Pancreas (tissue), 10 donors: ENCODE measurements at regions not wholly inside any gene's neighbourhood (a gene's known extent, or its start where the extent isn't known, plus 50 kb on each side); places are given as distances from the start of the nearest gene placed in this dataset.

ENCODE experiments used
- ATAC-seq, 4 donors: fragments of 200-7000 bp; cut with Tn5 transposase; one replicate each; pipeline versions ENCODE4 v1.8.0 to v1.9.1; 2020; ENCODE audit warnings: mild to moderate bottlenecking in 4 of 4, moderate library complexity in 4 of 4
- DNase-seq, 6 donors: peaks; one replicate each; pipeline ENCODE4 v3.0.0-alpha.2; 2020
- FAIRE-seq: peaks from 2 replicates; lab custom pipeline; 2012; peaks lifted over from hg19 to GRCh38; lab: Jason Lieb, UNC
- H3K27ac ChIP-seq, 4 donors: fragments of 200-600 bp; sonication (generic); 1 replicate in 3 of 4; 2 replicates in 1 of 4; pipeline versions ENCODE4 v1.5.0 to v1.8.0; 2020
- H3K27me3 ChIP-seq, 4 donors: fragments of 200-600 bp; one replicate each; pipeline ENCODE4 v1.8.0; 2021
- H3K36me3 ChIP-seq, 3 donors: fragments of 200-600 bp; sonication (generic) in 1 of 3; one replicate each; pipeline versions ENCODE4 v1.5.0 to v1.8.0; 2020 to 2021
- H3K4me1 ChIP-seq, 3 donors: fragments of 200-600 bp; one replicate each; pipeline ENCODE4 v1.8.0; 2021
- H3K4me3 ChIP-seq, 4 donors: fragments of 200-600 bp; sonication (generic) in 2 of 4; one replicate each; pipeline versions ENCODE4 v1.5.0 to v1.8.0; 2020 to 2021
- H3K9me3 ChIP-seq, 4 donors: fragments of 200-600 bp; one replicate each; pipeline ENCODE4 v1.8.0; 2021
- WGBS, 2 donors: extraction: QIAGEN DNeasy Blood & Tissue Kit; methylation state at CpG; one replicate each; pipeline ENCODE4 v1.1.7; 2013; 5-methylcytosine and 5-hydroxymethylcytosine counted together
- intact Hi-C, 3 donors: fragments of 100-400 bp; cut with DNase I; formaldehyde crosslinking; loops; one replicate each; pipeline versions ENCODE4 v1.11.1 to v1.14.2; 2022
- TF ChIP-seq, protein P1 (sequence below), 4 donors: fragments of 200-600 bp; sonication (generic) in 3 of 4; IDR thresholded peaks; one replicate each; pipeline versions ENCODE4 v1.5.0 to v1.8.0; 2021; ENCODE audit warnings: antibody characterized with exemption in 4 of 4
- donor health status: healthy with polysubstance abuse.
- donor health status: DM: no; HTN: no; CAD: no; lungs with moderate emphysema.
- donor health status: DM: no; HTN: no; CAD: no.
- donor health status: control.
- donor health status: control.
- donor health status: Bipolar disorder and iron deficiency.
- donor health status: DM: yes; HTN: yes; CAD: no.
- donor health status: DM: no; HTN: no; CAD: no.
- donor health status: DM: no; HTN: no; CAD: no.
- donor health status: DM: yes; HTN: yes; CAD: no.

DNA sequence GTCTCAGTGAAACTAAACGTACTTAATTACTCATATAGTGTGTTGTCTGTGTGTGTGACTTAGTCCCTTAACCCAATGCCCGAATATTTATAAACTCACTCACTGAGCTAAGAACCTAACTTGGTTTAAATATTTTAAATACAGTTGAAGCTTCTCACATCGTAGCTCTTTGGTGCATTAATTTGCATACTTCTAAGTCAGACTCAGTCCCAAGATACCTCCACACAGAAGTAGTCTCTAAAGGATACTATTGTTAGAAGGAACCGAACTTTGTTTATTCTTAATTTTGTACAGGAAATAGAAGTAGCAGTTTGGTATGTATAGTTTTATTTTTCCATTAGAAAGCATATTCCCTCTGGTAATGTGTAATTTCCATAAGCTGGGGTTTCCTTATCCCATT, 54.0 kb upstream of the NKAP start:
- TF ChIP-seq, protein P1, sequence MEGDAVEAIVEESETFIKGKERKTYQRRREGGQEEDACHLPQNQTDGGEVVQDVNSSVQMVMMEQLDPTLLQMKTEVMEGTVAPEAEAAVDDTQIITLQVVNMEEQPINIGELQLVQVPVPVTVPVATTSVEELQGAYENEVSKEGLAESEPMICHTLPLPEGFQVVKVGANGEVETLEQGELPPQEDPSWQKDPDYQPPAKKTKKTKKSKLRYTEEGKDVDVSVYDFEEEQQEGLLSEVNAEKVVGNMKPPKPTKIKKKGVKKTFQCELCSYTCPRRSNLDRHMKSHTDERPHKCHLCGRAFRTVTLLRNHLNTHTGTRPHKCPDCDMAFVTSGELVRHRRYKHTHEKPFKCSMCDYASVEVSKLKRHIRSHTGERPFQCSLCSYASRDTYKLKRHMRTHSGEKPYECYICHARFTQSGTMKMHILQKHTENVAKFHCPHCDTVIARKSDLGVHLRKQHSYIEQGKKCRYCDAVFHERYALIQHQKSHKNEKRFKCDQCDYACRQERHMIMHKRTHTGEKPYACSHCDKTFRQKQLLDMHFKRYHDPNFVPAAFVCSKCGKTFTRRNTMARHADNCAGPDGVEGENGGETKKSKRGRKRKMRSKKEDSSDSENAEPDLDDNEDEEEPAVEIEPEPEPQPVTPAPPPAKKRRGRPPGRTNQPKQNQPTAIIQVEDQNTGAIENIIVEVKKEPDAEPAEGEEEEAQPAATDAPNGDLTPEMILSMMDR (IDR thresholded peaks at IDR 0.05): no peak
- Histone ChIP-seq H3K9me3 (no peaks in the 10 kb centered on the region), H3K27me3 (peaks cover 0 to 39% (median 4%) of the 10 kb centered on the region in 4 donors), H3K4me3 (no peak overlapping the region), H3K36me3 (no peaks in the 10 kb centered on the region), H3K4me1 (no peaks in the 10 kb centered on the region), H3K27ac (no peak overlapping the region)
- FAIRE-seq: no peak
- no peak for DNase-seq
- ATAC-seq: no peak
- intact Hi-C loops: no loop called here
- WGBS, 2 donors: 37 to 47% methylated on average over 4 of the region's 4 CpGs

DNA sequence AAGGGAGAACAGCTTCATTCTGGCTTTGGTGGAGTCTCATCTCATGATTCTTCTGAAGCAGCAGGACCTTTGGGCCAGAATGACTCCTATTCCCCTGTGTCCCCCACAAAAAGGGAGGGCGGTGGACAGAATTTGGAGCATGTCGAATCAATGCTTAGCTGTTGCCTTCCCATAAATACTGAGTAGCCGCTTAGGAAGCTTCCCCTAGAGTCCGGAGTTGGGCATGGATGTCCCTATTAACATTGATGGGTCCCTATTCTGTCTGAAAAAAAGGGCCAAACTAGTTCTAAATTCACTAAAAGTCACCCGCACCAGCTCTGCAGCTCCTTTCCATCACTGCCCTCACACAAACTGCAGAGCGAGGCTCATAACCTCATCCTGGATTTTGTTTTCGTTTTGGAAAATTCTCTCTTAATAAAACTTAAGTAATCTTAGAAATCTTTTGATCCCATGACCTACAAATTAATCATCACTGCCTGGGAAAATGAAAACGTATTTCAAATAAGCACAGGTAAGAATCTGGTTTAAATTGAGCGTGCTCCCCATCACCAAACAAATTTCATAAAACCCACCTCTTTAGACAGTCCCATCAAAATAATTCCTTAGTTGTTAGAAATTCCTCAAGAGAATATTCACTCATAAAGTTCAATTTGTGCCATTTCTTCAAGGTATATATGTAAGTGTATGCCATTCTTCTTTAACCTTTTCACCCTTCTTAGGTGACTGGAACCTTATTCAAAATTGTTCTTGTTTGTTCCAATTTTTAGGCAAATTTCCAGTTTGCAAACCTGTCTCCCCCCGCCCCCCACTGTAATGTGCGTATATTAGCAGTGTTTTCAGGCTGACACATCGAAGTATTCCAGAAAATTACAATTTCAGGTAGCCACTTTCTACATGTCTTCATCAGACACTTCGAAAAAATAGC, 53.3 kb upstream of the NKAP start:
- no peak for FAIRE-seq
- Histone ChIP-seq H3K4me1 (no peaks in the 10 kb centered on the region), H3K4me3 (no peak overlapping the region), H3K36me3 (no peaks in the 10 kb centered on the region), H3K27ac (no peak overlapping the region), H3K9me3 (no peaks in the 10 kb centered on the region), H3K27me3 (peaks cover 0 to 39% (median 4%) of the 10 kb centered on the region in 4 donors)
- ATAC-seq: no peak
- no peak for DNase-seq
- TF ChIP-seq, protein P1 (IDR thresholded peaks at IDR 0.05): no peak
- 42 to 61% methylated on average over 13 of the region's 13 CpGs for WGBS, 2 donors
- intact Hi-C loops: no loop called here

DNA sequence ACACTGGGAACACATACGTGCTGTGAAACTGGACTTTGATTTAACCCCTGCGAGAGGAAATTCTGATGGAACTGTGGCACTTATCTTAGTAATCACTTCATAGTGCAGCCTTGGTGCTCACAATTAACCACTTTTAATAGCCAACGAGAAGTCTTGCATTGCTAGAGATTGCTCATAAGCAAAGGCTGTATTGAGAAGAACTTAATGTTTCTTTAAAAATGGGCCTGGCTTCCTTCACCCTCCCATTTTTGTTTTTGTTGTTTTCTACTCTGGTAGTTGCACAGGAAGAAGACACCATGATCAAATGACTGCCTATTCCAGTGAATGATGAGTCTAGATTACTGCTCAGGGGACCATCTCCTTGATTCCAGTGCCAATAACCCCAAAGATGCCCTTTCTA, 52.5 kb upstream of the NKAP start:
- intact Hi-C loops: no loop called here
- Histone ChIP-seq H3K9me3 (no peaks in the 10 kb centered on the region), H3K27ac (no peak overlapping the region), H3K4me3 (no peak overlapping the region), H3K36me3 (no peaks in the 10 kb centered on the region), H3K27me3 (peaks cover 0 to 39% (median 4%) of the 10 kb centered on the region in 4 donors), H3K4me1 (no peaks in the 10 kb centered on the region)
- WGBS, 2 donors: 24 to 35% methylated on average over 3 of the region's 3 CpGs
- no peak for DNase-seq
- TF ChIP-seq, protein P1 (IDR thresholded peaks at IDR 0.05): no peak
- FAIRE-seq: no peak
- no peak for ATAC-seq
